Heart right ventricle (tissue), 16 donors: ENCODE measurements at regions not wholly inside any gene's neighbourhood (a gene's known extent, or its start where the extent isn't known, plus 50 kb on each side); places are given as distances from the start of the nearest gene placed in this dataset.

Source experiments
- ATAC-seq, 8 donors: fragments of 200-7000 bp; cut with Tn5 transposase; one replicate each; pipeline ENCODE4 v1.9.1; 2020; ENCODE audit warnings: mild to moderate bottlenecking in 8 of 8, moderate library complexity in 8 of 8, moderate number of reproducible peaks in 1 of 8
- DNase-seq, 2 donors: peaks; one replicate each; pipeline ENCODE4 v3.0.0-alpha.2; 2020
- H3K27ac ChIP-seq, 10 donors: fragments of 200-600 bp; sonication (generic) in 2 of 10; one replicate each; pipeline versions ENCODE4 v1.5.0 to v1.8.0; 2020 to 2022; ENCODE audit warnings: mild to moderate bottlenecking in 3 of 10
- H3K27me3 ChIP-seq, 7 donors: fragments of 200-600 bp; one replicate each; pipeline ENCODE4 v1.8.0; 2021 to 2022; ENCODE audit warnings: mild to moderate bottlenecking in 2 of 7
- H3K36me3 ChIP-seq, 9 donors: fragments of 200-600 bp; sonication (generic) in 1 of 9; one replicate each; pipeline versions ENCODE4 v1.5.0 to v1.8.0; 2020 to 2022; ENCODE audit warnings: mild to moderate bottlenecking in 2 of 9
- H3K4me1 ChIP-seq, 9 donors: fragments of 200-600 bp; sonication (generic) in 1 of 9; one replicate each; pipeline versions ENCODE4 v1.5.0 to v1.8.0; 2020 to 2022; ENCODE audit warnings: mild to moderate bottlenecking in 4 of 9
- H3K4me3 ChIP-seq, 10 donors: fragments of 200-600 bp; sonication (generic) in 2 of 10; one replicate each; pipeline versions ENCODE4 v1.5.0 to v1.8.0; 2020 to 2022; ENCODE audit warnings: mild to moderate bottlenecking in 7 of 10, moderate library complexity in 2 of 10
- H3K9me3 ChIP-seq, 11 donors: fragments of 200-600 bp in 10 of 11; sonication (generic) in 2 of 11; one replicate each; pipeline versions ENCODE4 v1.5.0 to v1.8.0; 2013 to 2022; ENCODE audit warnings: mild to moderate bottlenecking in 2 of 11, control low read depth in 1 of 11, moderate library complexity in 1 of 11
- CTCF ChIP-seq, 9 donors: fragments of 200-600 bp; sonication (generic) in 2 of 9; IDR thresholded peaks; one replicate each; pipeline versions ENCODE4 v1.5.0 to v1.8.0; 2021 to 2022; ENCODE audit warnings: antibody characterized with exemption in 9 of 9, mild to moderate bottlenecking in 5 of 9, moderate library complexity in 1 of 9
- WGBS, 2 donors: extraction: QIAGEN DNeasy Blood & Tissue Kit; methylation state at CpG; one replicate each; pipeline ENCODE4 v1.1.7; 2013; ENCODE audit warnings: inconsistent platforms in 1 of 2; 5-methylcytosine and 5-hydroxymethylcytosine counted together
- intact Hi-C, 10 donors: fragments of 100-400 bp; cut with DNase I; formaldehyde crosslinking; loops; one replicate each; pipeline versions ENCODE4 v1.11.1 to v1.14.2; 2022
- donor health status: Arrhythmogenic right ventricular cardiomyopathy.
- donor health status: ischemic (EF 13 %, LVEDD 7.1; RV severe dilation, severe dysfunction).
- donor health status: healthy with polysubstance abuse.
- donor health status: DM: no; HTN: yes; CAD: no.
- donor health status: DM: no; HTN: no; CAD: no.
- donor health status: ischemic (EF 25% LVEDD 6.9; RV normal size, moderate dysfunction).
- donor health status: ischemic (EF 25% LVEDD 5.7; RV mildly dilated, moderate dysfunction).
- donor health status: healthy.
- donor health status: DM: yes; HTN: yes; CAD: no.
- donor health status: Ischemic cardiomyopathy.
- donor health status: ischemic (EF 35%, LVEDD 5.7; RV mildly dilated, moderate dysfunction).
- donor health status: nonischemic (EF 11% LVEDD 7.7; RV severe dilation, severe dysfunction).
- donor health status: DM: yes; HTN: yes; CAD: no.
- donor health status: PGD.
- donor health status: ischemic (EF 29% LVEDD 5.4; RV normal size, mild dysfunction).
- donor health status: nonischemic (EF 23%, LVEDD 6.1; RV moderate dilation, normal function).

- H3K27ac ChIP-seq: no peak overlapping the region
- H3K9me3 ChIP-seq: no peaks in the 10 kb centered on the region
- WGBS, 2 donors: 95 to 98% methylated on average over 1 of the region's 1 CpG
- peaks cover 5 to 35% (median 24%) of the 10 kb centered on the region in 9 donors for H3K4me1 ChIP-seq
- no peak overlapping the region for H3K4me3 ChIP-seq
- ATAC-seq: no peak
- no peaks in the 10 kb centered on the region for H3K36me3 ChIP-seq
- no peak for DNase-seq
- no peak for TF ChIP-seq CTCF (IDR thresholded peaks at IDR 0.05)
- intact Hi-C loops: loop anchor here in 2 of 10 donors (10.0 kb wide), 2 partner anchors 87 to 257 kb away; no protein-coding TSS in a partner anchor
- H3K27me3 ChIP-seq: no peaks in the 10 kb centered on the region
Observed at GRCh38 chr3:72241525-72241924, 456.6 kb upstream of the PROK2 start.

GRCh38 chr3:72240531-72240930, 455.6 kb upstream of the PROK2 start:
- no peak for TF ChIP-seq CTCF (IDR thresholded peaks at IDR 0.05)
- DNase-seq (no peak), ATAC-seq (no peak)
- 77 to 87% methylated on average over 4 of the region's 4 CpGs for whole genome bisulfite sequencing, 2 donors
- Histone ChIP-seq H3K9me3 (no peaks in the 10 kb centered on the region), H3K36me3 (no peaks in the 10 kb centered on the region), H3K27me3 (no peaks in the 10 kb centered on the region), H3K4me1 (peaks cover 5 to 25% (median 14%) of the 10 kb centered on the region in 9 donors), H3K4me3 (no peak overlapping the region), H3K27ac (no peak overlapping the region)
- intact Hi-C loops: loop anchor here in 2 of 10 donors (10.0 kb wide), 2 partner anchors 86 to 256 kb away; no protein-coding TSS in a partner anchor

GRCh38 chr3:72238801-72239200, 453.9 kb upstream of the PROK2 start:
- H3K27ac ChIP-seq: no peak overlapping the region
- H3K4me3 ChIP-seq: no peak overlapping the region
- no peaks in the 10 kb centered on the region for H3K36me3 ChIP-seq
- WGBS, 2 donors: 75 to 77% methylated on average over 3 of the region's 3 CpGs
- no peaks in the 10 kb centered on the region for H3K9me3 ChIP-seq
- no peak for TF ChIP-seq CTCF (IDR thresholded peaks at IDR 0.05)
- ATAC-seq (no peak), DNase-seq (no peak)
- H3K27me3 ChIP-seq: no peaks in the 10 kb centered on the region
- H3K4me1 ChIP-seq: peaks cover 0 to 14% (median 1%) of the 10 kb centered on the region in 9 donors
- intact Hi-C loops: no loop called here

- H3K36me3 ChIP-seq: no peaks in the 10 kb centered on the region
- H3K27ac ChIP-seq: no peak overlapping the region
- H3K9me3 ChIP-seq: no peaks in the 10 kb centered on the region
- no peak overlapping the region for H3K4me3 ChIP-seq
- ATAC-seq (no peak), DNase-seq (no peak)
- no peak for TF ChIP-seq CTCF (IDR thresholded peaks at IDR 0.05)
- H3K4me1 ChIP-seq: peaks cover 0 to 18% (median 0%) of the 10 kb centered on the region in 9 donors
- WGBS, 2 donors: 70 to 76% methylated on average over 7 of the region's 7 CpGs
- intact Hi-C loops: no loop called here
- no peaks in the 10 kb centered on the region for H3K27me3 ChIP-seq
Observed at GRCh38 chr3:72238010-72238691, 453.2 kb upstream of the PROK2 start.
